Stomach (tissue), 4 donors: ENCODE measurements at regions not wholly inside any gene's neighbourhood (a gene's known extent, or its start where the extent isn't known, plus 50 kb on each side); places are given as distances from the start of the nearest gene placed in this dataset.

Experiments used
- CTCF ChIP-seq, 7 experiments: fragments of 450-650 bp in 4 of 7; fragments of 200-600 bp in 3 of 7; sonication (generic) in 3 of 7; IDR thresholded peaks; one replicate each; pipeline ENCODE4 v1.5.1; 2016 to 2019; ENCODE audit warnings: antibody characterized with exemption in 7 of 7, control low read depth in 2 of 7, mild to moderate bottlenecking in 1 of 7
- EP300 ChIP-seq: sonication (generic); formaldehyde crosslinking; IDR thresholded peaks from one replicate; pipeline ENCODE4 v1.6.1; 2017; ENCODE audit warnings: antibody characterized with exemption
- POLR2A ChIP-seq, 4 donors: fragments of 450-650 bp; IDR thresholded peaks; one replicate each; pipeline ENCODE4 v1.6.1; 2016; ENCODE audit warnings: antibody characterized with exemption in 4 of 4, control low read depth in 2 of 4, mild to moderate bottlenecking in 1 of 4, moderate library complexity in 1 of 4
- POLR2AphosphoS5 ChIP-seq, 3 donors: sonication (generic); formaldehyde crosslinking; IDR thresholded peaks; one replicate each; pipeline ENCODE4 v1.6.1; 2016; ENCODE audit warnings: antibody characterized with exemption in 3 of 3

GRCh38 chr10:88154596-88155250, 291.3 kb downstream of the PTEN start:
- no peak for TF ChIP-seq CTCF (IDR thresholded peaks at IDR 0.05)
- TF ChIP-seq POLR2A (IDR thresholded peaks at IDR 0.05), result no peak
- no peak for TF ChIP-seq EP300
- no peak for TF ChIP-seq POLR2AphosphoS5 (IDR thresholded peaks at IDR 0.05)
